GM18520 (cell line): ENCODE measurements at regions not wholly inside any gene's neighbourhood (a gene's known extent, or its start where the extent isn't known, plus 50 kb on each side); places are given as distances from the start of the nearest gene placed in this dataset.

Experiments
- ATAC-seq: cut with Tn5 transposase; IDR thresholded peaks from one replicate; pipeline ENCODE4 v1.9.1; 2021; ENCODE audit not compliant: unreplicated experiment

DNA sequence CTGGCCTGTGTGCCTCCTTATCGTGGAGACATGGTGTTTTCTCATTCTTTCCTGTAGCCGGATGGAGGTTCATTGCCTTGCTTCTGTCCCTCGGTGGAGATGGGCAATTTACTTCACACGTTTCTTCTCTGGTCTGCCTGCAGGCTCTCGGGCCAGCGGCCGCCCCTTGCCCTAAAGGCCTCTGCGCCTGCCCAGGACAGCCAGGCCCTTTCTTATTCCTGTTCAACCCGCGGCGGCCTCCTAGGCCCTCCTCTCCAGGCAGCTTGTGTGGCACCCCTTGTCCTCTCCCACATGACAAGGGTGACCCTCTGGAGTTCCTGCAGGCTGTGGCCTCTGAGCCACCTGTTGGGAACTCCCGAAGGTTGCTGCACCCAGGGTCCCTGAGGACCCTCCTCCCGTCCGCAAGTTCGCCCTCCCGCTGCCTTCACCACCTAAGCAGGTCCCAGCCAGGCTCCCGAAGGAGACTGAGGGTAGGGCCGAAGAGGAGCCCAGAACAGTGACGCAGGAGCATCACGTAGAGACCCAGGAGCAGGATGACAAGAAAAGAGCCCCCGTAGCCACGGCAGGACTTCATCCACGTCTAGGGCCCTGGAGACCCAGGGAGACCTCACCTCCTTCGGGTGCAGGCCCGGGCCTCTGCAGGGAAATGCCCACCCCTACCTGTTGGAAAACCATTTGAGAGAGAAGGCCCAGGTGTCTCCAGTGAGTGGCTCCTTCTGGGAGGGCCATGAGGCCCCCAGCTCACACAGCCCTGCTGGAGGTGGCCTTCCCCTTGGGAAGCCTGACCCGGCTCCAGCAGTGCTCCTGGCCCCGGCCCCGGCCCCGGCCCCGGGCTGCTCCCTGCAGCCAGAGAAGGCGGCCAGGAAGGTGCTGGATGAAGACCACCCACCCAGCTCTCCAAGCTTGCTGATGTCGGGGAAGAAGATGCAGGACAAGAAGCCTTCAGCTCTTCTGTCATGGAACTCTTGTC is 291.4 kb downstream of the TLE4 start:
- no peak for ATAC-seq

DNA sequence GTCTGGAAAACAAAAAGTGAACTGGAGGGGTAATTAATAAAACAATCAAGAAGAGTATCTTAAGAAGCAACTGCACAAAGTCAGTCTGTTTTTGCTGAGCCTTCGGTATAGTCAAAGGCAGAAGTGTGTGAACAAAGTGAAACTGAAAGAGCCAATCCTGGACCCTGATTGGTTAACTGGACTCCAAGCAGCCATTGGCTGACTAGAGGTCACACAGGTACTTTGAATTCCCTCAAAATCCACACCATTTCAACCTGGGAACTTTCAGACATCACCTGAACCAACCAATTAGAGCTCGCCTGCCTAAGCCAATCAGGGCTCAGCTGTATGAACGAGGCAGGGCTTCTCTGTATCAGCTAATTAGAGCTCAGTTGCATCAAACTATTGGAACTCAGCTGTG is 286.7 kb downstream of the TLE4 start:
- ATAC-seq, result peak; percentile 90

- ATAC-seq, result no peak
These were observed 285.4 kb downstream of the TLE4 start for GRCh38 chr9:79857188-79857587.

DNA sequence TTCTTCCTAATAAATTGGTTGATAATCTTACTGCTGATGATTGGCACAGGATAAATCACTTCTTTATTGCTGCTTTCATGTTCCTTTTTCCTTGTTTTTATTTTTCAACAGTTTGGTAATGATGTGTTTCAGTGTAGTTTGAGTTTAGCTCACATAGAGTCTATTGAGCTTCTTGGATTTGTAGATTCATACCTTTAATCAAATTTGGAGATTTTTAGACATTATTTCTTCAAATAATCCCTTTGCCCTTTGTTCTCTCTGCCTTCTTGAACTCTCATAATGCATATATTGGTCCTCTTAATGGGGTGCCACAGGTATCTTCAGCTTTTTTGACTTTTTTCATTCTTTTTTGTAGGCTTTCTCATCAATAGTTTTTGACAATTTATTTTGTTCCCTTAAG is 275.3 kb downstream of the TLE4 start:
- ATAC-seq, result no peak

DNA sequence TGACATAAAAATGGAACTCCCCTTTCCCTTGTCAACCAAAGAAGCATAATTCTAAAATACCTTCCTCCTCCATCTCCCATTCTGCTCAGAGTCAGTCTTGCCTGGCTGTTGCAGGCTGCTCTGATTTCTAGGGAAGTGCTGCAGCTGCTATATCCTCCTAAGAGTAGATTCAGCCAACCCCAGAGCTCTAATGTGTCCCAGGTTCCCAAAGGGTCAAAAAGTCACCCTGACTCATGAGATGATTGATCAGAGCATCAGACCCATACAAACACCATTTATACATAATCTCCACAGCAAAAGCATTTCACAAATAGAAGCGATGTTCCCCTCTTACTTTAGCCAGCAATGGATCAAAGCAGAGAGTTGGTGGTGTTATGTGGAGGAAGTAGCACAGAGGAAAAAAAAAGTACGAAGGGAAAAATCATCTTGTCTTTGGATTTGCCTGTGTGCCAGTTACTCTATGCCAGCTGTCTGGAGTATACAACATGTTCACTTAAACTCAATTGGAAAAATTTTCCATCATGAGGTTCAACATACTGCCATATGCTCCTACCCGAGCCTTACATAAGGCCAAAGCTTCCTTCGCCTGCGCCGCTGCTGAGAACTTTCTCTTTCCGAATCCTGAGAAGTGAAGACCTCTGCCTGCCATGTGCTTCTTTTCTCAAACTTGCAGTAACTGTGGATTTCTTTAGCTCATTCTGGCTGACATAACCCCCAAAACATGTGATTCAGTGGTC is 258.0 kb downstream of the TLE4 start:
- ATAC-seq, result no peak

GRCh38 chr9:79824265-79824664 is 252.5 kb downstream of the TLE4 start:
- peak; percentile 84 for ATAC-seq

DNA sequence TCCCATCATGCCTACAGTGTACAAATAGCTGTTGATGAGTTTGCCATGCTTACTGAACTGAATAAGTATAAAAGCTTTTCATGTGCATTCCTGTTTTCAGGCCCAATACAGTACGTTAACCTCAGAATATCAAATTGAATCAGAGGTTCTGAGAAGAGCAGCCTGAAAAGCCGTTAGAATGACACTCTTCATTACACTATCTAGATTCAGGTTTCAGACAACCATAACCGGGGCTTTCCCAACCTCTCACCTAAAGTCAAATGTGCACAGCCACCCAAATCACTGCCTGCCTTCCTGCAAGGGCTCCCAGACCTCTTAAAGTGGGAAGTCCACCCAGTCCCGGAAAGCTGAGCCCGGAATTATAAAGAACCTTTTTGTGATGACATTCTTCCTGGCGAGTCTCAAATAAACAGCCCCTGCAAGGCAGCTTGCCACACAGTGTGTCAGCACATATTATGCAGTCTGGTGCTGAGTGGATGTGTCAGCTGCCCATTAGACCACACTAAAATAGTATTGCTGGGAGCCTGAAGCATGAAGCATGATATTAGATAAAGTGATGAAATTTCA is 245.8 kb downstream of the TLE4 start:
- peak; percentile 85 for ATAC-seq

GRCh38 chr9:79813258-79813638 is 241.5 kb downstream of the TLE4 start:
- ATAC-seq, result no peak

DNA sequence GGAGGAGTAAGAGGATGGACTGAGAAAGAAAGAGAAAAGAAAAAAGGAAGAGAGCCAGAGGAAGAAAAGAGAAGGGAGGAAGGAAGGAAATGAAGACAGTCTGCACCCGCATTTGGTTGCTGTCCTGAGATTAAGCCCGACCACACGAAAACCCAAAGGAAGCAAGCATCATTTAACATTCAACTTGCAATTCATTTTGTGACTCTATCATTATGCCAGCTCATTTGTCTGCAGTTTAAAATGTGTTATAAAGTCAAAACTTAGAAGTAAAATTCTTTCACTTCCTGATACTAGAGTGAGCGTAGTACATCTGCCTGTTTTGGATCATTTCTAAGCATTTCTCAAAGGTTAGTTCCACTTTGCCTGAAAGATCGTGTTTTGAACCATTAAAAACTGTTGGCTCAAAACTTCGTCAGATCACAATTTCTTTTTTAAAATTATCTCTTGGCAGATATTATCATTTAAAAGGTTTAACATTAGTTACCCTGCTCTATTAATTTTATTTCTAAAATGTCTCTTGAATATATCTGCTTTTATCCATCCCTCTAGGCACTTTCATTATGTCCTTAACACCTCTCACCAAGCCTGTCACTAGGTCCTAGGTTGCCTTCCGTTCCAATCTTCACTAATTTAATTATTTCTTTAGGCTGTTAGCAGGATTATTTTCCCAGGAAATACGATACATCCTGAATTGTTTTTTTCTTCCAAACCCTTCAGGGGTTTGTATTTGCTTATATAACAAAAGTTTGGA is 240.9 kb downstream of the TLE4 start:
- ATAC-seq, result peak; percentile 68

DNA sequence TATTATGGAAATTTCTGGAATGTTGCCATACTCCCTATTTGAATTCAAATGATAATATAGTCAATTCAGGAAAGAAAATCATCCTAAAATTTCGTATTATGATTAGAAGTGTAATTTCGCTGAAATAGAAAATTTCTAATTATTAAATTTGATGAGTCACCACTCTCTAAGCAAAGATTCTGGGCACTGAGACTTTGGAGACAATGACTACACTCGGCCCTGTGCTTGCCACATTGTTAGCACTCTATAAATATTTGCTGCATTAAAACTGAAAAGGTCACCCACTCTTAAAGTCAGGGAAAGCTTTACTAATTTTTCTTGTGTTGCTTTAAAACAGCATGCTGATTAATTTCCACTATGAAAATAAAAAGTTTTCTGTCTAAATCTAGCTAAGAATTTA is 240.3 kb downstream of the TLE4 start:
- ATAC-seq, result peak; percentile 9

DNA sequence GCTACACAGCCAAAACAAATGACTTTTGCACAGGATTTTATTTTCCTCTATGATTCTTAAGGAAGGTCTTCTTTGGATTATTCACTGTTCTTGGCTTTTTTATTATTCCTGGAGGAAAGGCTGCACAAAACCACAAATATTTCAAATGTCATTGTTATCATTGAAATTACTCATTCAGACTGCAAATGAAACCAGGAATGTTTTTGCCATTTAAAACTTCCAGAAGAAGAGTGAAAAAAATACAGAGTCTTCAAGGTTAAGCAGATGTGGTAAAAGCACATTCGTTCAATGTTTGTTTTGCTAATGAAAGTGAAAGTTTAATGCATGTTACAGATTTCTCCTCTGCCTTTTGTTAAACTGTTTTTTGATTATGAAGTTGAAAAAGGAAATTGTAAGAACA is 238.2 kb downstream of the TLE4 start:
- no peak for ATAC-seq

DNA sequence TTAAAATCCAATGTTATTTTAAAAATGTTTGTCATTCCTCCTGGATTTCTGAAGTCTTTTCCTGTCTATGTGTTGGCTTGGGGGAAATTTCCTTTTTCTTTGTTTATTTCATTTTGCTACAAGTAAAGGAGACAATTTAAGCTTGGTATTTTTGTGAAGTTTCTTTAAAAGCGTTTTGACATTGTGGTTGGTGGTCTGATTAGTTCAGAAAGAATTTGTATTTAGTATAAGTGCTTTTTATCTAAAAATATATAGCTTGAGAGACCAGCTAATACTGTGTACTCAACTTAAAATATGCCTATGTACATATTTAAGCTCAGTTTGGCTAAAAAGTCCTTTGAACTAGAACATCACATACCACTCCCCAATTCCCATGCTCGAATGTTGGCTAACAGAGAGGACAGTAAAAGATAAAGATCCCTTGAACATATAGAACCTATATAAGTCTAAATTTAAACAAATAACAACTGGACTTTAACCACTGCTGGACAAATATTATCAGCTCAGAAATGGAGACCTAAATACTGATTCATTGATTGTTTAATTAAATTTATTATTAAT is 237.6 kb downstream of the TLE4 start:
- ATAC-seq, result no peak

DNA sequence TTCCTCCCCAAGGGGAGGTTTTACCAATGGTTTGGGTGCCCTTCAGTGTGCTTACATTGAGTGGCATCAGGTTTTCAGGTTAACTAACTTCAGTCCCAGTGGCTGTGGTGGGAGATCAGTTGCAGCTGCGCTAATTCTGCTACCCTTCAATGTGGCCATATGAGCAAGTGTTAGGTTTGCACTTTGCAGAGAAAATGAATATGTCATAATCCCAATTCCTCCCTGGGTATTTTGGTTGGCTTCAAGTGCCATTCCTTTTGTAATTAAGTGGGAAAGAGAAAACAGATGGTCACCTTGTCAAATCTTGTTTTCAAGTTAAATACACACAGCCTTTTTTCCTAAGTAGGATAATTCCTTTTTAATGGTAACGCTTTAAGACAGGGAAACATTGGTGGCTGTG is 236.2 kb downstream of the TLE4 start:
- ATAC-seq, result no peak

DNA sequence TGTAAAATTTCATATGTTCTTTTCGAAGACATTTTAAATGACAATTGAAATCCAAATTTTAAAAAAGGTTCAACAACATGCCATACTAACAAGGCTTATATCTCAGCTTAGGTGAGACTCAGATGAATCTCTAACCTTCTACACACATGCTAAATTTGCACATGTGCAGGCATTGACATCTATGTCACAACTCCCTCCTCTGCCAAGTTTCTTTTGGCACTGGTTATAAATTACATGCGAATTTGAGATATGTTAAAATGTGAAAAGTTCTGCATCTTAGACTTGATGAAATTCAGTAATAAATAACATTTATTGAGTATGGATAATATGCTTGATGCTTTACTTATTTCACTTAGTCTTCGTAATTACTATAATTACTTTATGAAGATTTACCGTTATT is 234.3 kb downstream of the TLE4 start:
- no peak for ATAC-seq

- no peak for ATAC-seq
These were observed 229.7 kb downstream of the TLE4 start for GRCh38 chr9:79801459-79801858.

DNA sequence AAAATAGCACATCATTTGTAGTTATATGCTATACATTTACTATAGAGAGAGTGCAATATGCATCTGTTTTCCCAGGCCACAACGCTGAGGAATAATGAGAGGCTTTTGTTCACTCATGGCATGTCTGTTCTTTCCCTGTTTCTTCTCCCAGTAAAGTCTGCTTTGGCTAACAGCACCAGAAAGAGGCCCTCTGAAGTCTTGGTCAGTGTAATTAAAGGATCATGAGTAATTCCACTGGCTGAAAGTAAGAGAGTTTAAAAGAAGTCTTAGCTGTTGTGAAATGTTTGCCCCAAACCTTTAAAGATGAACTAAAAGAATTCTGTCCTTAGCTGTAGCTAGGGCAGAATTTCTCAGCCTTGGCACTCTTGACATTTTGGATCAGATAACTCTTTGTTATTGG is 228.8 kb downstream of the TLE4 start:
- ATAC-seq, result no peak

DNA sequence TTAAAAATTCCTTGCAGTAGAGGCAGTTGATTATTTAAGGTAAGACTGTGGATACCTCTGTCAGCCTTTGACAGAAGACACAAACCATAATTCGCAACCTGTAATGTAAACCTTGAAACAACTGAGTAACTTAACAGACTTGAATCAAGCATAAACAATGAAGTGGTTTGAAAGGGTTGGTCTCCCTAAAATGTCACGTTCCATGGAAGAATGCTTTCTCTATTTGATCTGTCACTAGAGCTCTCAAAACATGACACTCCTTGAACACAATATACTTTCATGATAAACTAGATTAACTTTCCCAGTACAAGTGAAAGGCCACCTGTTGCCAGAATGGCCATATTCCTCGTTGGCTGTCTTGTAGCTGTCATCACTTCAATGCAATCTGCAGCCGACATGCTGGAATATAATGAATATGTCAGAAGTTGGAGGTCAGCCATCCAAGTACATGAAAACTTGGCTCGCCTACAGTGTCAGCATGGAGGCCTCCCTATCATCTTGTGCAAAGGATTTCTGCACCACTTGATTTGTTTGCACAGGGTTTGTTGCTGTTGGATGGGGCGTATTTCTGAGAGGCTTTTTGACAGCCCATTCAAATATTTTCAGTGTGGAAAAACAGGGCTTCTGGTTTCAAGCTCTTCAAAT is 228.0 kb downstream of the TLE4 start:
- ATAC-seq, result no peak

DNA sequence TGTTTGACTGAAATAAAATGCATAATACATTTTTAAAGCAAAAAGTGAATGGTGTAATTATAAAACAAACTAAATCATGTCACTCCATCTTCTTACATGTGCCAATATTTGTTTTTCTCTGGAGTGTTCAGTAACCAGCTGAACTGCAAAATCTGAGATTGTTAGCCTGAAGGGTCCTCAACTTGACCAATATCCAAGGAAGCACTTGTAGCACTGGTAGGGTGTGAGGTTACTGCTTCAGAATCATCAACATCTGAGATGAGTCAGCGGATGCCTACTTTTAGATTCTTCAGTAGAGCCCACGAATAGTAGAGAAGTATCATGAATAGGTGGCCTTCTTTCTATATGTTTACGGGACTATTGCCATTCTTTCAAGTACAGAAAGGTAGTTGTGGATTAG is 226.7 kb downstream of the TLE4 start:
- ATAC-seq, result no peak

DNA sequence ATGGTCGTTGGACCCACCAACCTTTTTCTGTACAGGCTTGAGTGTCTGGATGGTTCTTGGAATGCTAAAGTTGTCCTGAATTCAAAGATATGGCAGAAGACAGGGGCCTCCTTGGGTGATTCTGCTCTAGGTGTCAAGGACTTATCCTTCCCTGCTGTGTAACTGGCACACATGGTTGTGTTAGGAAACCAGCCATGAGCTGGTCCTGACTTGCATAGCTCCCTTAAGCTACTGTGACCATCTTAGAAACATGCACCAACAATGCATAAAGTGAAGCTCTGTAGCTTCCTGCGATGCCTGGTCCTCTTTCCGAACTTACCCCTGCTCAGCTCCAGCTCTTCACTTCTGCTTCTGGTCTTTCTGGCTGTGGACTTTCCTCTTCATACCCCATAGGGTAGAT is 224.6 kb downstream of the TLE4 start:
- ATAC-seq, result no peak

GRCh38 chr9:79788662-79789061 is 216.9 kb downstream of the TLE4 start:
- ATAC-seq, result no peak
